ENCODE measurements at regions not wholly inside any gene's neighbourhood (a gene's known extent, or its start where the extent isn't known, plus 50 kb on each side); places are given as distances from the start of the nearest gene placed in this dataset.

GRCh38 chrX:145881175-145881995, 63.8 kb downstream of the SLITRK2 start:
- intact Hi-C loops (cut with DNase I; ENCODE audit: low total_unique reads), result no loop called here
- TF ChIP-seq POLR2A (IDR thresholded peaks at IDR 0.05) (no peak), CTCF (IDR thresholded peaks at IDR 0.05 in 8 of 11, conservative IDR thresholded peaks at IDR 0.05 in 3 of 11) (no peak), POLR2AphosphoS5 (IDR thresholded peaks at IDR 0.05) (no peak)

DNA sequence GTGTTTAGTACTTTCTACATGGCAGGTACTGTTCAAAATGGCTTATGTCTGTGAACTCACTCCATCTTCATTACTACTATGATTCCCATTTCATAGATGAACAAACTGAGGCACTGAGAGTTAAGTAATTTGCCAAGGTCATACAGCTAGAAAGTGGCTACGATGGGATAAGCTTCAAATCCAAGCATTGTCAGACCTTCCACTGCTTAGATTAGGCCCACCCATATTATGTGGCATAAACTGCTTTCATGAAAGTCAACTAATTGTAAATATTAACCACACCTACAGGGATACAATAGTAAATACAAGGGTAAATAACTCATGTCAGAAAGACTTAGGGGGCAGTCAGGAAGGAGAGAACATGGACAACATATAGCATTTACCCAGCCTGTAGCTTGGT, 68.8 kb downstream of the SLITRK2 start:
- intact Hi-C loops (cut with DNase I; ENCODE audit: low total_unique reads), result no loop called here
- no peak for DNase-seq
- TF ChIP-seq POLR2A (IDR thresholded peaks at IDR 0.05), result no peak
- TF ChIP-seq POLR2AphosphoS5 (IDR thresholded peaks at IDR 0.05), result no peak
- TF ChIP-seq CTCF (IDR thresholded peaks at IDR 0.05 in 8 of 11, conservative IDR thresholded peaks at IDR 0.05 in 3 of 11), result no peak

More at GRCh38 chrX:145881175-145881995, 63.8 kb downstream of the SLITRK2 start:
- Histone ChIP-seq H3K9me3 (no peaks in the 10 kb centered on the region), H3K4me3 (no peak overlapping the region), H3K4me1 (no peaks in the 10 kb centered on the region), H3K36me3 (no peaks in the 10 kb centered on the region), H3K27me3 (replicated peaks in 1 of 7) (no peaks in the 10 kb centered on the region), H3K27ac (no peak overlapping the region)
- no peak for DNase-seq
- WGBS, 5 donors, result 56 to 78% (median 71%) methylated on average over 13 to 14 of the region's 14 CpGs

GRCh38 chrX:145910017-145910416, 92.4 kb downstream of the SLITRK2 start:
- no peak for DNase-seq
- WGBS, 5 donors, result 62 to 91% (median 75%) methylated on average over 3 of the region's 3 CpGs
- H3K36me3 ChIP-seq, result no peaks in the 10 kb centered on the region
- H3K27ac ChIP-seq, result no peak overlapping the region
- no peaks in the 10 kb centered on the region for H3K4me1 ChIP-seq
- H3K9me3 ChIP-seq, result no peaks in the 10 kb centered on the region
- H3K27me3 ChIP-seq (replicated peaks in 1 of 7), result no peaks in the 10 kb centered on the region
- H3K4me3 ChIP-seq, result no peak overlapping the region
- intact Hi-C loops (cut with DNase I; ENCODE audit: low total_unique reads), result no loop called here
- TF ChIP-seq POLR2AphosphoS5 (IDR thresholded peaks at IDR 0.05) (no peak), CTCF (IDR thresholded peaks at IDR 0.05 in 8 of 11, conservative IDR thresholded peaks at IDR 0.05 in 3 of 11) (no peak), POLR2A (IDR thresholded peaks at IDR 0.05) (no peak)

More for the DNA sequence above, 68.8 kb downstream of the SLITRK2 start:
- WGBS, 5 donors, result 66 to 93% (median 69%) methylated on average over 1 of the region's 1 CpG
- Histone ChIP-seq H3K27me3 (replicated peaks in 1 of 7) (no peaks in the 10 kb centered on the region), H3K9me3 (peaks cover 0 to 10% (median 0%) of the 10 kb centered on the region in 8 donors), H3K36me3 (no peaks in the 10 kb centered on the region), H3K4me3 (no peak overlapping the region), H3K4me1 (no peaks in the 10 kb centered on the region), H3K27ac (no peak overlapping the region)

DNA sequence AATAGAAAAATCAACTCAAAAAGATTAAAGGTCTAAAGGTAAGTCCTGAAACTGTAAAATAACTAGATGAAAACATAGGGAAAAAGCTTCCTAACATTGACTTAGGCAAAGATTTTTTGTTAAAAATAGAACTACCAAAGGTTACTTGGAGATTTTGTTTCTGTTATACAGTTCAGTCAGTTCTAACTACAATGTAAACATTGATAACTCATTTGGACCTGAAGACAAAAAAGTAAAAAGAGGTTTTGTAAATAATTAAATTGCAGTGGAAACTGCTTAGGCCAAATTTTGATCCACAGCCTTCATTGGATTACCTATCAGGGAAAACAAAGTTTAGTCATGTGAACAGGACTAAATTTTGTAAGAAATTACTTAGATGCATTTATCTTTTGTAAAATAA, 101.8 kb downstream of the SLITRK2 start:
- H3K4me3 ChIP-seq, result no peak overlapping the region
- H3K4me1 ChIP-seq, result no peaks in the 10 kb centered on the region
- intact Hi-C loops (cut with DNase I; ENCODE audit: low total_unique reads), result no loop called here
- H3K27ac ChIP-seq, result no peak overlapping the region
- H3K9me3 ChIP-seq, result no peaks in the 10 kb centered on the region
- no peaks in the 10 kb centered on the region for H3K27me3 ChIP-seq (replicated peaks in 1 of 7)
- no peak for DNase-seq
- no peaks in the 10 kb centered on the region for H3K36me3 ChIP-seq
- TF ChIP-seq POLR2AphosphoS5 (IDR thresholded peaks at IDR 0.05) (no peak), CTCF (IDR thresholded peaks at IDR 0.05 in 8 of 11, conservative IDR thresholded peaks at IDR 0.05 in 3 of 11) (no peak), POLR2A (IDR thresholded peaks at IDR 0.05) (no peak)
